ENCODE measurements at regions not wholly inside any gene's neighbourhood (a gene's known extent, or its start where the extent isn't known, plus 50 kb on each side); places are given as distances from the start of the nearest gene placed in this dataset.

DNA sequence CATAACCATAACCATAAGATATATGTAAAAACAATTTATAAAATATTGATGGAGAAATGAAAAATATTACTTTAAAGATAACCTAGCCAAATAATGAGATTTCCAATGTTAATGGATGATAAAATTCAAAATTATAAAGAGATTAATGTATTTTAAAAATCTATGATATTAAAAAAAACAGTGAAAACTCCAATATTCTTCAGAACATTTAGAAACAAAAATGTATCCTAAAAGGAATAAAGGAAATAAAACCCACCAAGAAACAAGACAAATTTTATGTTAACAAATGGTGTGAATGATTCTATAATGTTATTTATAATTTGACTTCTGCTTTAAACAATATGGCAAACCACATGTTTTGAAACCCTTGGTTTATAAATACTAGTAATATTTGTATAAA is 1587.8 kb downstream of the PCDH9 start:
- TF ChIP-seq, protein P1, sequence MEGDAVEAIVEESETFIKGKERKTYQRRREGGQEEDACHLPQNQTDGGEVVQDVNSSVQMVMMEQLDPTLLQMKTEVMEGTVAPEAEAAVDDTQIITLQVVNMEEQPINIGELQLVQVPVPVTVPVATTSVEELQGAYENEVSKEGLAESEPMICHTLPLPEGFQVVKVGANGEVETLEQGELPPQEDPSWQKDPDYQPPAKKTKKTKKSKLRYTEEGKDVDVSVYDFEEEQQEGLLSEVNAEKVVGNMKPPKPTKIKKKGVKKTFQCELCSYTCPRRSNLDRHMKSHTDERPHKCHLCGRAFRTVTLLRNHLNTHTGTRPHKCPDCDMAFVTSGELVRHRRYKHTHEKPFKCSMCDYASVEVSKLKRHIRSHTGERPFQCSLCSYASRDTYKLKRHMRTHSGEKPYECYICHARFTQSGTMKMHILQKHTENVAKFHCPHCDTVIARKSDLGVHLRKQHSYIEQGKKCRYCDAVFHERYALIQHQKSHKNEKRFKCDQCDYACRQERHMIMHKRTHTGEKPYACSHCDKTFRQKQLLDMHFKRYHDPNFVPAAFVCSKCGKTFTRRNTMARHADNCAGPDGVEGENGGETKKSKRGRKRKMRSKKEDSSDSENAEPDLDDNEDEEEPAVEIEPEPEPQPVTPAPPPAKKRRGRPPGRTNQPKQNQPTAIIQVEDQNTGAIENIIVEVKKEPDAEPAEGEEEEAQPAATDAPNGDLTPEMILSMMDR (IDR thresholded peaks at IDR 0.05; ENCODE audit: insufficient read depth, low read depth, low read length): no peak
- no peak for TF ChIP-seq EZH2 (IDR thresholded peaks at IDR 0.05; ENCODE audit: insufficient read depth, low read length)

All from astrocyte (in vitro differentiated cells and primary cell).